Kidney (tissue), 13 donors: ENCODE measurements at regions not wholly inside any gene's neighbourhood (a gene's known extent, or its start where the extent isn't known, plus 50 kb on each side); places are given as distances from the start of the nearest gene placed in this dataset.

Experiments
- DNase-seq, 5 donors: peaks; one replicate each; pipeline ENCODE4 v3.0.0-alpha.2; 2013 to 2020
- FAIRE-seq: peaks from 2 replicates; lab custom pipeline; 2012; peaks lifted over from hg19 to GRCh38; lab: Jason Lieb, UNC
- H3K27ac ChIP-seq, 2 donors: one replicate each; pipeline ENCODE4 v1.7.0; 2013; ENCODE audit warnings: low read depth in 2 of 2, low read length in 2 of 2, inconsistent platforms in 1 of 2
- H3K27me3 ChIP-seq: one replicate; pipeline ENCODE4 v1.7.1; 2013; ENCODE audit warnings: low read length, inconsistent platforms; ENCODE audit not compliant: control insufficient read depth, insufficient read depth
- H3K36me3 ChIP-seq, 3 donors: one replicate each; pipeline versions ENCODE4 v1.7.0 to v1.7.1; 2013; ENCODE audit warnings: low read length in 3 of 3, control low read depth in 1 of 3, inconsistent platforms in 1 of 3; ENCODE audit not compliant: insufficient read depth in 3 of 3, control insufficient read depth in 2 of 3
- H3K4me1 ChIP-seq, 3 donors: one replicate each; pipeline versions ENCODE4 v1.7.0 to v1.7.1; 2013; ENCODE audit warnings: low read length in 3 of 3, inconsistent platforms in 1 of 3, low read depth in 1 of 3; ENCODE audit not compliant: control insufficient read depth in 2 of 3, insufficient read depth in 2 of 3
- H3K4me3 ChIP-seq, 3 donors: one replicate each; pipeline versions ENCODE4 v1.7.0 to v1.8.1; 2013; ENCODE audit warnings: low read length in 3 of 3, control low read depth in 1 of 3, inconsistent platforms in 1 of 3
- H3K9ac ChIP-seq, 3 donors: one replicate each; pipeline versions ENCODE4 v1.7.0 to v1.7.1; 2013; ENCODE audit warnings: low read length in 3 of 3, control low read depth in 1 of 3, inconsistent platforms in 1 of 3
- H3K9me3 ChIP-seq, 3 donors: one replicate each; pipeline versions ENCODE4 v1.7.0 to v1.7.1; 2013; ENCODE audit warnings: low read length in 3 of 3, control low read depth in 1 of 3, inconsistent platforms in 1 of 3; ENCODE audit not compliant: control insufficient read depth in 2 of 3, insufficient read depth in 1 of 3
- CTCF ChIP-seq: IDR thresholded peaks from 3 replicates; pipeline ENCODE4 v1.5.1; 2012; ENCODE audit warnings: mild to moderate bottlenecking, moderate library complexity, borderline replicate concordance; ENCODE audit not compliant: insufficient read depth; ENCODE audit errors: extremely low read depth
- intact Hi-C: fragments of 100-400 bp; cut with DNase I; formaldehyde crosslinking; loops from one replicate; pipeline ENCODE4 v1.11.1; 2022
- donor health status: control.
- donor health status: control.
- donor health status: control.
- donor health status: control.
- donor health status: control.
- donor health status: DM: yes; HTN: yes; CAD: no.
- donor health status: Normal renal cell carcinoma (clear cell type).

- Histone ChIP-seq H3K9me3 (no peaks in the 10 kb centered on the region), H3K27me3 (no peaks in the 10 kb centered on the region), H3K9ac (no peak overlapping the region), H3K36me3 (no peaks in the 10 kb centered on the region), H3K4me3 (no peak overlapping the region), H3K27ac (no peak overlapping the region), H3K4me1 (no peaks in the 10 kb centered on the region)
- intact Hi-C loops = no loop called here
- FAIRE-seq (no peak), DNase-seq (peak in 1 of 5 donors; percentile 67)
- TF ChIP-seq CTCF = no peak
Observed at GRCh38 chr5:57332361-57332760, 150.2 kb downstream of the ACTBL2 start.

GRCh38 chr5:57327561-57328367 is 153.9 kb downstream of the GPBP1 start:
- no peak for TF ChIP-seq CTCF
- DNase-seq (no peak), FAIRE-seq (no peak)
- Histone ChIP-seq H3K27ac (no peak overlapping the region), H3K9me3 (peaks cover 0 to 4% (median 0%) of the 10 kb centered on the region in 3 donors), H3K36me3 (no peaks in the 10 kb centered on the region), H3K9ac (no peak overlapping the region), H3K27me3 (no peaks in the 10 kb centered on the region), H3K4me3 (no peak overlapping the region), H3K4me1 (peaks cover 0 to 3% (median 0%) of the 10 kb centered on the region in 3 donors)
- intact Hi-C loops = no loop called here

- Histone ChIP-seq H3K36me3 (no peaks in the 10 kb centered on the region), H3K4me1 (peaks cover 0 to 3% (median 0%) of the 10 kb centered on the region in 3 donors), H3K27me3 (no peaks in the 10 kb centered on the region), H3K27ac (no peak overlapping the region), H3K4me3 (no peak overlapping the region), H3K9ac (no peak overlapping the region), H3K9me3 (peaks cover 0 to 4% (median 0%) of the 10 kb centered on the region in 3 donors)
- TF ChIP-seq CTCF = no peak
- peak in 2 of 5 donors; percentile 40 to 87 for DNase-seq
- intact Hi-C loops = no loop called here
- FAIRE-seq = no peak
Observed at GRCh38 chr5:57325678-57326397, 152.0 kb downstream of the GPBP1 start.
